HUES48 (cell line): ENCODE measurements at regions not wholly inside any gene's neighbourhood (a gene's known extent, or its start where the extent isn't known, plus 50 kb on each side); places are given as distances from the start of the nearest gene placed in this dataset.
"Not testable (repeated sequence)": the region's sequence is repeated elsewhere in the genome, so short reads cannot be mapped to it uniquely, and the experiment has no call there.

ENCODE experiments used
- H3K27ac ChIP-seq: one replicate; pipeline ENCODE4 v1.7.0; 2013; ENCODE audit warnings: low read depth, low read length, inconsistent platforms
- H3K27me3 ChIP-seq: 2 replicates; pipeline ENCODE4 v1.6.1; 2013; ENCODE audit warnings: mild to moderate bottlenecking, low read length; ENCODE audit not compliant: control insufficient read depth, insufficient read depth
- H3K36me3 ChIP-seq: 2 replicates; pipeline ENCODE4 v1.6.1; 2013; ENCODE audit warnings: low read length; ENCODE audit not compliant: control insufficient read depth, insufficient read depth
- H3K4me1 ChIP-seq: 2 replicates; pipeline ENCODE4 v1.6.1; 2013; ENCODE audit warnings: mild to moderate bottlenecking, low read length; ENCODE audit not compliant: control insufficient read depth, insufficient read depth
- H3K4me3 ChIP-seq: 2 replicates; pipeline ENCODE4 v1.5.1; 2013; ENCODE audit warnings: mild to moderate bottlenecking, low read depth, low read length
- H3K9ac ChIP-seq: 2 replicates; pipeline ENCODE4 v1.6.1; 2013; ENCODE audit warnings: mild to moderate bottlenecking, low read depth, low read length, moderate library complexity
- H3K9me3 ChIP-seq: 2 replicates; pipeline ENCODE4 v1.6.1; 2013; ENCODE audit warnings: low read length; ENCODE audit not compliant: control insufficient read depth, insufficient read depth

DNA sequence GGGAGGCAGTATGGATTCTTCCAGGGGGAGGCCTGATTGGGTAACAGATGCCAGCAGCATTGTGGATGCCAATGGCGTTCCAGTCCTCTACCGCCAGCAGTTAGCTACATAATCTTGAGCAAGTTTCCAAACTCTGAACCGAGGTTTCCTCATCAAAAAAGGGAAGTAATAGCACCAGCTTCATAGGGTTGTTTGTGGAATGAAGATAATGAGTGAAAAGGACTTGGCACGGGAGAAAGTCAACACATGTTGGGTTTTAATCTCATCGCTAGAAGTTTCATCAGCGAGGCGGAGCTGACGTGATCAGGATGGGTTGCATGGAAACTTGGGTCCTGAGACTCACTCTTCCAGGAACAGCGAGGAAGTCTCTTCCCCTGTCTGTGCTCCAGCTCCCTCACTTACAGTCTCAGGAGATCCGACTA is 266.7 kb downstream of the SH3BP4 start:
- no peak overlapping the region for H3K4me3 ChIP-seq
- no peak overlapping the region for H3K27ac ChIP-seq
- H3K4me1 ChIP-seq: no peaks in the 10 kb centered on the region
- no peaks in the 10 kb centered on the region for H3K27me3 ChIP-seq
- no peaks in the 10 kb centered on the region for H3K36me3 ChIP-seq
- H3K9ac ChIP-seq: no peak overlapping the region
- H3K9me3 ChIP-seq: no peaks in the 10 kb centered on the region

DNA sequence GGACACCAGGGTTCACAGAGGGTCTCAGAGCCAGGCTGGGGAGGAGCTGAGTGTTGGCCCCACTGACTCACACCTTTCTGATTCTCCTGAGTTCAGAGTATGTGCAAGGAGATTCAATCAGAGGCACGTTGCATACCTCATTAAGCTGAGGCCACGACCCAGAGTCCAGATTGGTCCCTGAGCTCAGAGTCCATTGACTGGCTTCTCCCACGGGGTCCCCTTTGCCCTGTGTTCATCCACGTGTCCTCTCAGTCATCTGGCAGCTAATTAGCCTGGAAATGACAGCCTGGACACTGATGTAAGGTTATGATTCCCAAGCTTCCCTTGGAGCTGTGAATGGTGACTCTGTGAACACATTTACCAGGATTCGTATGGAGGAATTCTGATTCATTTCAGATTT is 267.2 kb downstream of the SH3BP4 start:
- no peaks in the 10 kb centered on the region for H3K27me3 ChIP-seq
- no peaks in the 10 kb centered on the region for H3K4me1 ChIP-seq
- no peak overlapping the region for H3K9ac ChIP-seq
- H3K36me3 ChIP-seq: no peaks in the 10 kb centered on the region
- no peaks in the 10 kb centered on the region for H3K9me3 ChIP-seq
- no peak overlapping the region for H3K4me3 ChIP-seq
- no peak overlapping the region for H3K27ac ChIP-seq

DNA sequence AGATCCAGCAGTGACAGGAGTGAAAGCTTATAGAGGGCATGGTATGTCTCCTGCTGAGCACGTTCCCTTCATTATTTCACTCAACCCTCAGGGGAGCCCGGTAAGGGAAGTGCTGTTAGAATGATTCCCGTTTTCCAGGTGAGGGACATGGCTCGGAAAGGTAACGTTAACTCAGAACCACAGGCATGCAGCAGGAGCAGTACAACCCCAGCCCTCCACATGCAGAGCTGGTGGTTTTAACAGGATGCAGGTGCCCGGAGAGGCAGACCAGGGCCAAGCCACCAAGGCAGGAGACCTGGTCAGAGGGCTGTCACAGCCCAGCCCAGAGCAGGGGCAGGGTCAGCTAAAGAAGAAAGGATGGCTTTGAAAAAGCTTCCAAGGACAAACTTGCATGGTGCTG is 268.5 kb downstream of the SH3BP4 start:
- H3K27ac ChIP-seq: no peak overlapping the region
- H3K9ac ChIP-seq: no peak overlapping the region
- H3K27me3 ChIP-seq: no peaks in the 10 kb centered on the region
- H3K9me3 ChIP-seq: no peaks in the 10 kb centered on the region
- H3K36me3 ChIP-seq: no peaks in the 10 kb centered on the region
- no peak overlapping the region for H3K4me3 ChIP-seq
- no peaks in the 10 kb centered on the region for H3K4me1 ChIP-seq

DNA sequence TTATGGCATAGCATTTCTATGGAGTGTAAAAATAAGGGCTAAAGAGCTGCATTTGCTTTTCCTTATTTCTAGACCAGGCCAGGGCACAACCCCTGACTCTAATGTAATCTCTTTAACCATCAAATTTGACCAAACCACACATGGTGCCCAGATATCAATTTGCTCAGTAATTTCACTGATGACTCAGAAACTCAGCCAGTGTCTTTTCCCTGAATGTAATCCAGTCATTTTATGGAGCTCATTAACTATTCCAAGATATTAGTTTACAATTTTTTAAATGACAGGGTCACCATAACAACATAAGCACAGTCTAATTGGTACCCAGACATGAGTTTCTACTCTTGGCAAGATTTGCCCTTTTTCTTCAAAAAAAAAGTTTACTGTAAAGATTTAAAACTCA is 270.8 kb upstream of the AGAP1 start:
- H3K4me3 ChIP-seq: no peak overlapping the region
- no peaks in the 10 kb centered on the region for H3K4me1 ChIP-seq
- no peak overlapping the region for H3K27ac ChIP-seq
- no peak overlapping the region for H3K9ac ChIP-seq
- no peaks in the 10 kb centered on the region for H3K9me3 ChIP-seq
- H3K36me3 ChIP-seq: no peaks in the 10 kb centered on the region
- no peaks in the 10 kb centered on the region for H3K27me3 ChIP-seq

DNA sequence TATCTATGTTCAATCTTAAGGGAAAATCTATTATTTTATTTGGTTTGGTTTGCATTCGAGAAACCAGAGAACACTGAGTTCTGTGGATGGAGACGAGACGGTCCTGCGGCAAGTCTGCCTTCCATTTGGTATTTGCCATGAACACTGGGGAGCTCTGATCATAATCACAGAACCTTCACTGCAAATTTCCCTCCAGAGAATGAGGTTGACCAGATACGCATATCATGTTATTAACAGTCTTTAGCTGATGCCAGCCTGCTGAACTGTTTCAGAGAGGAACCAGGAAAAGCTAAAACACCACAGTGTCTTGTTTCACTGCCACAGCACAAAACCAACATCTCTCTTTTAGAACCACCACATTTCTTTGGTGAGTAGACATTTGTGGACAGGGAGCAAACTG is 269.4 kb upstream of the AGAP1 start:
- Histone ChIP-seq H3K27ac (no peak overlapping the region), H3K27me3 (no peaks in the 10 kb centered on the region; the same call in 1 of the 2 replicates), H3K9me3 (no peaks in the 10 kb centered on the region), H3K4me3 (no peak overlapping the region), H3K9ac (no peak overlapping the region), H3K4me1 (no peaks in the 10 kb centered on the region), H3K36me3 (no peaks in the 10 kb centered on the region)

DNA sequence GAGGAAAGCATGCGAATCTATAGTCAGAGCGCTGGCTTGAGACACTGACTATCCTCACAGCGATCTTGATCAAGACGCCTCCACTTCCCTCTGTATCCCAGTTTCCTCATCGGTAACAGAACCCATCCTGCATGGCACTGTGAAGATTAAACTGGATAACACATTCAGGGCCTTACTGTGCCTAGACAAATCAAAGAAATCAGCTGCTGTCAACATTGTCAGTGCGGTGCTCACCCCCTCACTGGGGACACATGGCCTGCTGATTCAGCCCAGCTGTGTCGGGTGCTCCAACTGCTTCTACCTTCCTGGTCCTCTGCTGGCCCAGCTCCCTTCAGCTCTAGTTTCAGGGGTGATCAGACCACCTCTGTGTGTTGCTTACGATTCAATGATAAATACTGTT is 268.6 kb upstream of the AGAP1 start:
- no peak overlapping the region for H3K9ac ChIP-seq
- no peaks in the 10 kb centered on the region for H3K9me3 ChIP-seq
- H3K4me3 ChIP-seq: no peak overlapping the region
- no peak overlapping the region for H3K27ac ChIP-seq
- H3K27me3 ChIP-seq: no peaks in the 10 kb centered on the region; the same call in 1 of the 2 replicates
- no peaks in the 10 kb centered on the region for H3K36me3 ChIP-seq
- H3K4me1 ChIP-seq: no peaks in the 10 kb centered on the region

DNA sequence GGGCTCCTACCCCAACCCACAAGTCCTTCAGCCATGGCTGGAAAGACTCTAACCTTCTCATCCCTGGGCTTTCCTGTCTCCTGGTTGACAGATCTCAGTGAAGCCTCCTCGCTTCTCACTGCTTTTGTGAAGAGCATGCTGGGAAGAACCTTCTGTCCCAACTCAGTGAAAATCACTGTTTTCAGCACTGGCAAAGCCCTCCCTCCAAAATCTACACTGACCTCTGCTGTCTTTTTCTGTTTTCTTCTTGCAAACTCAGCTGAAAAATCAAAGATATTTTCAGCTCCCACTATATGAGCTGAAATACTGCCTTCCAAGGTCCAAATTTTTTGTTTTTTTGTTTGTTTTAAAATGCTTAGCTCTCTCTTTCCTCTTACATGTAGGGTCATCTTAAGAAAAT is 266.3 kb upstream of the AGAP1 start:
- Histone ChIP-seq H3K9me3 (no peaks in the 10 kb centered on the region), H3K9ac (no peak overlapping the region), H3K27me3 (no peaks in the 10 kb centered on the region; the same call in 1 of the 2 replicates), H3K36me3 (no peaks in the 10 kb centered on the region), H3K4me3 (no peak overlapping the region), H3K4me1 (no peaks in the 10 kb centered on the region), H3K27ac (no peak overlapping the region)

DNA sequence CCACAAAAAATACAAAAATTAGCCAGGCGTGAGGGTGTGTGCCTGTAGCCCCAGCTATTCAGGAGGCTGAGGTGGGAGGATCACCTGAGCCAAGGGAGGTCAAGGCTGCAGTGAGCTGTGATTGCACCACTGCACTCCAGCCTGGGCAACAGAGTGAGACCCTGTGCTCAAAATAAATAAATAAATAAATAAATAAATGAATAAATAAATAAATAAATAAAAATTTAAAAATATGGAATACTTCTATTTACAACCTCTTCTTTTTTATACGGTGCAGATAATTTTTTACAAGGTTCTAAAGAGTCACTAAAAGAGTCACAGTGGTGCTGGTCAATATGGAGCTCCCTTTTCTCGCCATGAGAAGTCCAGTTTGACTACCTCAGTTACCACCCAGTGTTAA is 265.4 kb upstream of the AGAP1 start:
- not testable (repeated sequence) for H3K9ac ChIP-seq, H3K27me3 ChIP-seq, H3K27ac ChIP-seq, H3K36me3 ChIP-seq, H3K4me1 ChIP-seq, H3K9me3 ChIP-seq, H3K4me3 ChIP-seq

DNA sequence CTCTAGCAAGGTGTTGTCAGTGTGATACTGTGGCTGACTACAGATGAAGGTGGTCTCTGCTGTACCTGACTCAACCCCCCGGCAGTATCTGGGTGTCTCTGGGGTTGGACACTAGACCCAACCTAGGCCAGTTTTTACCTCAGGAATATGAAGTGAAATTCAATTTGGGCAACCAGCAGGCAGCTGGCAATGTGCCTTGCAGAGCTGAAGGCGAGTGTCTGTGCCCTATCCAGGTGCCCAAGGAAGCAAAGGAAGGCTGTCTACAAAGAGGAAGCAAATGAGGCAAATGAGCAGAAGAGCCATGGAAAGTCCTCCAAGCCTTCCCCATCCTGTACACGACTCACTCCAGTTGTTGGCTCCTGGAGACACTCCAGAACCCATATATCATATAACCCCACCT is 264.6 kb upstream of the AGAP1 start:
- Histone ChIP-seq H3K27ac (no peak overlapping the region), H3K27me3 (no peaks in the 10 kb centered on the region; the same call in 1 of the 2 replicates), H3K4me3 (no peak overlapping the region), H3K9ac (no peak overlapping the region), H3K4me1 (no peaks in the 10 kb centered on the region), H3K9me3 (no peaks in the 10 kb centered on the region), H3K36me3 (no peaks in the 10 kb centered on the region)

DNA sequence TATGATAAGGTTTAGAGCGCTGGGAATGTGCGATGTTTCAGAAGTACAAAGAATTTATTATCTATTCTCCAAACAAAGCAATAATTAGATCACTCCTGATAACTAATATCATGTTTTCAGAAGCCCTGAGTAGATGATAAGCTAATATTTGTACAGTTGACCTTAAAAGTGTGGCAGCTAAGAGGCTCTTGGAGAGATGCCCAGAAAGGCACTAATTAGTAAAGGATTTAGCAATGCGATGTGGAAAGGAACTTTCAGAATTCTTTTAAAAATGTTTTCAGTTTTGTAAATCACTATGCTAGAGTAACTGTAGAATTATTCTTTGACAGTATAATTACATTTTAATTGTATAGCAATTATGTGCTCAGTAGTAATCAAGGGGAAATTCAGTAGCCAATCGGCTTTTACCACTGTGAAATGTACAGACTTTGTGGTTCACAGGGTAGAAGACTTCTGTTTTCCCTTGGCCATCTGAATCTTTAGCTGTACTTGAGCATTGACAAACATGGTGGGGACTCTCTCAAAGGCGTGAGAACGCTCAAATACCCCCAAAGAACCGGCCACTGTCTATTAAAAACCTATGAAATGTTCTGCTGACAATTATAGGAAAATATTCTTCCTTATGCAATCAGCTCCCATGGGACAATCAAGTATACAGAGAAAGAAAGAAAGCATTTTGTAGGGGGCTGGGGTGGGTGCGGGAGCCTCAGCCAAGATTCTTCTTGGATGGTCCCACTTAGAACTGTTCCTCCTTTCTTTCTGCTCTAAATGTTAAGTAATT is 262.8 kb upstream of the AGAP1 start:
- Histone ChIP-seq H3K9me3 (no peaks in the 10 kb centered on the region), H3K36me3 (no peaks in the 10 kb centered on the region), H3K4me3 (no peak overlapping the region), H3K27me3 (no peaks in the 10 kb centered on the region; the same call in 1 of the 2 replicates), H3K9ac (no peak overlapping the region), H3K27ac (no peak overlapping the region), H3K4me1 (no peaks in the 10 kb centered on the region)

DNA sequence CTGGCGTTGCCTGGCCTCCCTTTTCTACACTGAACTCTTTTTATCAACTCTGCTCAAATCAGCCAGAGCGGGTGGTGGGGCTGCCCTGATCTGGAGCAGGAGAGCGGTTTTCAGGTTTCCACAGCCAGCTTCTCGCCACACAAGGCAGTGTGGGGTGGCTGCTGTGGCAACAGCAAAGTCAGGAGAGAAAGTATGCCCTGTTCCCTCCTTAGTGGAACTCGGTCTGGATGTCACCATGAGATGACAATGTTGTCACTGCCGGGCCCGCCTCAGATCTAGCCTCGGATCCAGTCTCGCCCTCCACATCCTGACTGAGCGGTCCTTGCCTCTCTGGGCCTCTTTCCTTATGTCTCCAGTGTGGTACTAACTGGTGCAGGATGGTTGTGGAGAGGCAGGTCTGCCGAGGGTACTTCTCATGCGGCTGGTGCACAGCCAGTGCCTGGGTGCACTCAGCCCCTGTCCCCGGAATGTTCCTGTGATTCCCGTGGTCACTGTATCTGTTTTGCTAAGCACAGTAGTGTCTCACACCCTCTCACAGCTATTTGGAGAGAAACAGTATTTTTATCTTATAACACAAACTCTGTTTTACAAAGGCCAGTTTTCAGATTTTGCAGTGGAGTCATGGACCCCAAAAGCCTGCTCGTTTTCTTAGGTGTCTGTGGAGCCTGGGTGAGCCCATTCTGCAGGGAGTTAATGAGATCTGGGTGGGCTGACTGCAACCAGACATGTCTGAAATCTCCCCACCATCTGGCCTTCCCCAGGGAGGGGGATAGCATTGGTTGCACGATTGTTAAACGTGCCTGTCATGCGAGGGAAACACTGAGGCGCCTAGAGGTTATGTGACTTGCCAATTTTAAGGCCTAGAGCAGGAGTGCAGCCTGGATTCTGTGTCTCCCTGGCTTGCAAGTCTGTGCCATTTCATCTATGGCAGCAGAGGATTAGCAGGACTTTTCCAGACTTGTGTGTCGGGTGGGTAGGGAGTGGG is 261.1 kb upstream of the AGAP1 start:
- Histone ChIP-seq H3K4me1 (no peaks in the 10 kb centered on the region), H3K36me3 (no peaks in the 10 kb centered on the region), H3K4me3 (no peak overlapping the region), H3K9me3 (no peaks in the 10 kb centered on the region), H3K27ac (no peak overlapping the region), H3K9ac (no peak overlapping the region), H3K27me3 (no peaks in the 10 kb centered on the region; the same call in 1 of the 2 replicates)
